RCC 7860 (cell line): ENCODE measurements at regions not wholly inside any gene's neighbourhood (a gene's known extent, or its start where the extent isn't known, plus 50 kb on each side); places are given as distances from the start of the nearest gene placed in this dataset.
"Not testable (repeated sequence)": the region's sequence is repeated elsewhere in the genome, so short reads cannot be mapped to it uniquely, and the experiment has no call there.

Experiments
- DNase-seq: peaks from one replicate; pipeline ENCODE4 v3.0.0-alpha.2; 2015; ENCODE audit warnings: low spot score
- FAIRE-seq: peaks from 2 replicates; lab custom pipeline; 2012; peaks lifted over from hg19 to GRCh38; lab: Jason Lieb, UNC

DNA sequence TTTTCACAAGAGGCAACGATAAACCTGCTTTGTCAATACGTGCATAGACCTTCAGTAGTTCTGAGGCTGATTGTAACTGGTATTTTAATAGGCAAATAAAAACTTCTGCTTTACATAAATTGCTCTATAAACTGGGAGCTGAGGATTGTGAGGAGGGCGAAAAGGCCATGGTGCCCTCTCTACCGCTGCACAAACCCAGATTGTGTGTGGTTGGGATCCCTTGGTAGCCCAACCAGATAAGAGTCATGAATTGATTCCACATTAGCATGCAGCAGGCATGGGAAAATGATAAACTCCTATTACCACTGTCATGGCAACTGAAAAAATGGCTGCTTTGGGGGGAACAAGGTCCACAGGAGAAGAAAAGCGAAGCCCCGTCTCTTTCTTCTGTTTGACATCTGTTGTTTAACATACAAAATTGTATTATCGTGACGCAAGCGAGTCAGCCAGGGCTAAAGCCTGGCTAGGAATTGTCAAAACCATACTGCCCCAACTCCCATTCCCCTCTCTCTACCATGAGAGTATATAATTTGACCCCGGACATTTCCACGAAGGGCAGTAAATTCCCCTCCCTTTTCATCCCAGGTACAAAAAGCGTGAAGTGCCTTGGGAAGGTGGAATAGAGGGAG, 157.8 kb upstream of the SALL4 start:
- no peak for FAIRE-seq
- DNase-seq = no peak

DNA sequence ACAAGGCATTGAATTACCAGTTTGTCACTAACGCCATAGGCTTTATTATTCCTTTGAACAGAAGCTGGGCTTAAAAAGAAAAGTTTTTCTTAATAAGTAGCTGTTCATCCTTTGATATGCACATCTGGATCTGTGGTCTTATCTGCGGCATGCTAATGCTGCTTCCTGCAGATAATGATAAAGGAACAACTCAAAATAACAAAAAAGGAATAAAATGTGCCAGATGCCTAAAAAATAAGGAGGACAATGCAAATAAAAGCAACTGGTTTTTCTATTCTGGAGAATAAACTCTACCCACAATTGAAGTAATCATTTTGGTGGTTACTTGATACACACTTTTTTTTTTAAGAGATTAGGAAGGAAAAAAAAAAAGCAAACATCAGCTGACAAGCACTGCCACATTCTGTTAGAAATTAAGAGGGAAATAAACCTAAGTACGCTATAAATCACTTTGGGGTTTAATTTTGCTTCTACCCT, 156.8 kb upstream of the SALL4 start:
- DNase-seq (no peak), FAIRE-seq (no peak)

DNA sequence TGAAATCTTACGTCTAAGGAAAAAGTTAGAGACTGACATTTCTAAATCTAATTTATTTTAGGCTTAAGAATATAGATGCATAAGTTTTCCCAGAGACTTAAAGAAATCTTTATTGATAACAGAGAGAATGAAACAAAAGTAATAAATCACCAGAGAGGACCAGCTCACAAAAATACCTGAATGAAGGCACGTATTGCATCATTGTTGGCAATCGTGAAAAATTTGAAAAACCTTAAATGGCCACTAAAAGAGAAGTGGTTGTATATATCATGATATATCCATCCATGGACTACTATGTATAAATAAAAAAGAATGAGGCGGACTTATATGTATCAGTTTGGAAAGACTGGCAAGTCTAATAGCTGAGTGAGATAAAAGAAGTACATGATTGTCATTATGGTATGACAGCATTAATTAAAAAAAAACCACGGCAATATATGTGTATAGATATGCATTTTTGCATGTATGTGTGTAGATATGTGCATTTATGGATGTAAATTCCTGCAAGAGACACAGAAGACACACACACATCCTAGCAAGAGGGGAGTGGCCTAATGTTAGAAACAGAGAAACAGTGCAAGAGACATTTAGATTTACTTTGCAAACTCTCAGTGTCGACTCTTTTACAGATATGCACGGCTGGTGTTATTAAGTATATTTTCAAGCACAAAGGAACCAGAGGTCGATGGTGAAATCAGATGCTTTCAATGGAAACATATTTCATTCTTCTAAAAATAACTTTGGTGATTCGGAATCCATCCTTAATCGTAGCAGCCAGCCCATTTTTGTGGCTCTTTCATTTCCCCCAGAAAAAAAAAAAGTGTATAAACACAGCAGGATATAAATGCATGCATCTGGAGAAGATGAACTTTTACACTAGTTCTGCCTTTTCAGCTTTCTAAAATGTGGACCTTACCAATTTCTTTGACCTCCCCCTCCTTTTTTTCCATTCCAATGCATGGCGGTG, 156.1 kb upstream of the SALL4 start:
- no peak for FAIRE-seq
- no peak for DNase-seq

DNA sequence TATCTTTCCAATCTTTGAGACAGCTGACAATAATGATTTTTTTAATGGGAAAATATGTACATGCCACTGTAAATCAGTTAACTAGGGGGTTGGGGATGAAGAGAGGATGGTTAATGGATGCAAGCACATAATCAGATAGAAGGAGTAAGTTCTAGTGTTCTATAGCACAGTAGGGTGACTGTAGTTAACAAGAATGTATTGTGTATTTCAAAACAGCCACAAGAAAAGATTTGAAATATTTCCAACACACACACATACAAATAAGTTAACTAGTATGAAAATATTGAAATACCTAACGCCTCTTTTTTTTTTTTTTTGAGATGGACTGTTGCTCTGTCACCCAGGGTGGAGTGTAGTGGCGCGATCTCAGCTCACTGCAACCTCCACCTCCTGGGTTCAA, 153.4 kb upstream of the SALL4 start:
- FAIRE-seq (no peak), DNase-seq (peak; percentile 20)

DNA sequence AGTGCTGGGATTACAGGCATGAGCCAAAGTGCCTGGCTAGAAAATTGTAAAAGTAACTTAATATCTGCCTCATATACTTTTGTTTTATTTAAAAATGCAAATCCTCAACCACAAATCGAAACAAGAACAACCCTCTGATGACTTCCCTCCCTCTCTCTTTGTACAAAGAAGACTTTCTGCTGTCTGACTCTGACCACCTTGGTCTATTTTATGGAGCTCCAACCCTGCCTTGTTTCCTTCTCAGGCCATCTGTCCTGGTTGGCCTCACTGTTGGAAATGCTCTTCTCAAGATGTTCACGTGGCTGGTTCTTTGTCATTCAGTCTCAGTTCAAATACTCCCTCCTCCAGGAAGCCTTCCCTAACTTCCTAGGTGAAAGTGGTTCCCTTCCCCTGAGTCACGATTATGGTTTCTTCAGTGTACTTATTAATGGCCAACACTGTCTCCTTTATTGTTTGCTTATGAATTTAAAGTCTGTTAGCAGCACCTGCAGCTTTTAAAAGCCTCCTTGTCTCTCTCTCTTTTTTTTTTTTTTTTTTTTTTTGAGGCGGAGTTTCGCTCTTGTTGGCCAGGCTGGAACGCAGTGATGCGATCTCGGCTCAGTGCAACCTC, 151.5 kb upstream of the SALL4 start:
- FAIRE-seq (no peak), DNase-seq (no peak)

DNA sequence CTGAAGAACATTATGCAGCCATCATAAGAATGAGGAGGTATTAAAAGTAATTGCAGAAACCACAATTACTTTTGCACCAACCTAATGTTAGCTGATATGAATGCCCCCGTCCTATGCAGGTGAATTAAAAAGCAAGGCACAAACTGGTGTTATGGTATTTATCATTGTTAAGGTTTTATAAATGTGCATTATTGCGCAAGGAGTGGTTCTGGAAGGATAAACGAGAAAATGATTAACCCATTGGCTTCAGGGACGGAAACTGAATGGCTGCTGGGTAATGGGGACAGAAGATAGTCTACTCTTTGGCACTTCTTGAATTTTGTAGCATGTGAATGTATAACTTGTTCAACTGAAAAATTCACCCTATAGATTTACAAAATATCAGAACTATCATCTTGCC, 148.6 kb upstream of the SALL4 start:
- FAIRE-seq = no peak
- DNase-seq = no peak

DNA sequence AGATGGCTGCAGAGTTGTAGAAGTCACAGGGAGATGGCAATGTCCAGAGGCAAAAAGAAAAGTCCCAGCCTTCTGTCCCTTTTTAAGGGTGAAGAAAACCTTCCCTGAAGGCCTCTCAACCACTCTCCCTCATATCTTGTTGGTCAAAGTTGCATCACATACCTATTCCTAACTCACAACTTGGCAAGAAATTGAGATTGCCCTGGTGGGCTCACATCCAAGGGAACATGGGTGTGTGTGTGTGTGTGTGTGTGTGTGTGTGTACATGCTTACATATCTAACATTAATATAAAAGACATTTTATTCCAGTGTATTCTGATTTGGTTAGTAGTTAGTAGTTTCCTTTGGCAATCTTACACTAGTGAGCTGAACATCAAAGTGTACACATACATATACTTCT, 144.3 kb upstream of the SALL4 start:
- no peak for FAIRE-seq
- no peak for DNase-seq

DNA sequence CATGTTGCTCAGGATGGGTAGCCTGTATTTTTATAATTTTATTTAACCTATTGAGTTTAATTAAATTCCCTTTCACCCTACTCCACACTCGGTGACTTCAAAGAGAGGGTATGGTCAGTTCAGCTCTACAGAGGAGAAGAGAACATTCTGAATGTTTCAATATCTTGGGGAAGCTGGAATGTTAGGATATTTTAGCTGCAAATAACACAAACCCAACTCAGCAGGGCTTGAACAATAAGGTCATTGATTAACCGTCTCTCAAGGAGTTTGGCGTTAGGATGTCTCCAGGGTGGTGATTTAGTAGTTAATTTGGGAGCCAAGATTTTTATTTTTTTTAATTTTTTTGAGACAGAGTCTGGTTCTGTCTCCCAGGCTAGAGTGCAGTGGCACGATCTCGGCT, 143.6 kb upstream of the SALL4 start:
- FAIRE-seq (no peak), DNase-seq (no peak)

DNA sequence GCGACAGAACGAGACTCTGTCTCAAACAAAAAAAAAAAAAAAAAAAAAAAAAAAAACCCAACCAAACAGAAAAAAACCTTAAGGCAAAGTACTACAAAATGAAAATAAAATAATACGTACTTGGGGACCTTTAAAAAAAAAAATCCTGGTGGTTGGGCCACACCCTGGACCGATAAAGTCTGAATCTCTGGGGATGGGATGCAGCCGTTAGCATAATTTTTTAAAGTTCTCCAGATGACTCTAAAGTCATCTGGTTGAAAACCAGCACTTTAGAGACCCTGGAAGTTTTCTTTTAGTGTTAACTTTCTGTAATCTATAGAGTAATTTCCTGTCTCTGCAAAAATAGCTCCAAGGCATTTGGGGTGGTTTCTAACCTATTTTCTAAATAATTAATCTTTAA, 142.9 kb upstream of the SALL4 start:
- no peak for DNase-seq
- no peak for FAIRE-seq

DNA sequence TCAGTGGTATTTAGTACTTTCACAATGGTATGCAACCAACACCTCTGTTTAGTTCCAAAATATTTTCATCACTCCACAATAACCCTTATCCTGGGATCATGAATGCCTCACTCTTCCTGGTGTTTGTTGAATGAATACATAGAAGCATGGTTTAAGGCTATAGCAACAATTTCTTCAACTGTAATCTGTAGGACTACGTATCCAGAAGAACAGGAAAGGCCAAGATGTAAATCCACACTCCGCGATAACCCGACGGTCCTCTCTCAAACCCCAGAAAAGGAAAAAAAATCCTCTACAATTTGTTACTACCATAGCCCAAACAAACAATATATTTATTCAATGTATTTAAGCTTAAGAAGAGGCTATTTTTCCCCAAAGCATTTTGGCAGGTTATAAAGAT, 141.4 kb upstream of the SALL4 start:
- FAIRE-seq = no peak
- DNase-seq = no peak

DNA sequence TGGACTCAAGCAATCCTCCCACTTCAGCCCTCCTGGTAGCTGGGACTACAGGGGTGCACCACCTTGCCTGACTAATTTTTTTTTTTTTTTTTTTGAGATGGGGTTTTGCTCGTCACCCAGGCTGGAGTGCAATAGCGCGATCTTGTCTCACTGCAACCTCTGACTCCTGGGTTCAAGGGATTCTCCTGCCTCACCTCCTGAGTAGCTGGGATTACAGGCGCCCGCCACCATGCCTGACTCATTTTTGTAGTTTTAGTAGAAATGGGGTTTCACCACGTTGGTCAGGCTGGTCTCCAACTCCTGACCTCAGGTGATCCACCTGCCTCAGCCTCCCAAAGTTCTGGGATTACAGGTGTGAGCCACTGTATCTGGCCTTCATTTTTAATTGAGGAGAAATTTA, 141.0 kb upstream of the SALL4 start:
- DNase-seq, FAIRE-seq: not testable (repeated sequence)

DNA sequence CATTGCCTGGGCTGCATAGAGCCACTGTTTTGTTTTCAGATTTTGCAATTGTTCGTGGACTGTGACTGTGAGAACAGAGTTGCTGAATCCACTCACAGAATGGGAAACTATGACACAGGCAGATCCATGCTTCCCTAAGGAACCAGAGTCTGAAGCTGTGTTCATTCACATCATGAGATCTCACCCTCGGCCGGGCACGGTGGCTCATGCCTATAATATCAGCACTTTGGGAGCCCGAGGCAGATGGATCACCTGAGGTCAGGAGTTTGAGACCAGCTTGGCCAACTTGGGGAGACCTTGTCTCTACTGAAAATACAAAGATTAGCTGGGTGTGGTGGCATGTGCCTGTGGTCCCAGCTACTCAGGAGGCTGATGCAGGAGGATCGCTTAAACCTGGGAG, 139.2 kb upstream of the SALL4 start:
- FAIRE-seq (no peak), DNase-seq (no peak)

DNA sequence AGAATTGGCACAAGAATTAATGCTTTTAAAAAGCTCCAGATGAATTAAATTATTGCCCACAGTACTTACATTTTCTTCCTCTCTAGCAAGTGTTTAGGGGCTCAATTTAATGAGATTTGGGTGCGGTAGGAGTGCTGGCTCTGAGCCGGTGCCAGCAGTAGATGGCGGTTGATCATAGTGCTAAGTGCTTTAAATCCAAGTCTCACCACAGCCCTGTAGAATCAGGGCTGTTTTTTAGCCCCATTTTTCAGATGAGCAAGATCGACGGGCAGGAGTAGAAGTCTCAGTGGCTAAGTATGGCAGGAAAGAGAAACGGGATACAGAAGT, 136.9 kb upstream of the SALL4 start:
- FAIRE-seq = no peak
- DNase-seq = no peak

DNA sequence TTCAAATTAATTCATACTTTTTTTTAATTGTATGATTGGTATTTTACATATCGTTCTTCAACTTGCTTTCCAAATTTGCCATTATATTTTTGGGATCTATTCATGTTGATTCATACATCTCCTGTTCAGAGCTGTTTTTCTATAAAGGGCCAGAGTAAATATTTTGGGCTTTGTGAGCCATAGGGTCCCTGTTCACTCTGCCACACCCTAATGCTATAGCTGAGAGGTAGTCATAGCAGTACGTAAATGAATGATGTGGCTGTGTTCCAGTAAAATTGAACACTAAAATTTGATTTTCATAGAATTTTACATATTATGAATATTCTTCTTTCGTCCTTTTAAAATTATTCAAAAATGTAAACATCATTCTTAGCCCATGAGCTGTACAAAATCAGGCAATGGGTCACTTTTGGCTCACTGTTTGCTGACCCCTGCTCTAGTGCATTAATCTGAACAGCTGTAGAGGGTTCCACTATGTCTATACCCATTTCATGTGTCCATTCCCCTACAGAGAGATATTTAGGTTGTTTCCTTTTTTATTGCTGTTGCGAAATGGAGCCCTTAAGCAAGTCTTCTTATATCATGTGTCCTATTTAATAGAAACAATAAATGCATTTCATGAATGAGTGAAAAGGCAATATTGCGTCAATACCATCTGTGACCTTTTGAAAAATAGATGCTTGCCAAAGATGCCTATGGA, 136.4 kb upstream of the SALL4 start:
- no peak for FAIRE-seq
- no peak for DNase-seq

DNA sequence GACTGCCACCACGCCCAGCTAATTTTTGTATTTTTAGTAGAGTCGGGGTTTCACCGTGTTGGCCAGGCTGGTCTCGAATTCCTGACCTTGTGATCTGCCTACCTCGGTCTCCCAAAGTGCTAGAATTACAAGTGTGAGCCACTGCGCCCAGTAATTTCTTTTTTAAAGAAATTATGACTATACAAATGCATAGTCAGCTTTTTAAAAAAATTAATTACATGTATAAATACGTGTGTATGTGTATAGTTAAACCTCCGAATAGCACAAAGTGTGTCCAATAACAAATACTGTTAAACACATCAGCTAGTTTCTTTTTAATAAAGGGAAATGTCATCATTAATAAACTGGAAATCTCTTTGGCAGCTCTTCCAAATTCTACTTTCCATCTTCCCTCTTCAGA, 135.5 kb upstream of the SALL4 start:
- no peak for DNase-seq
- no peak for FAIRE-seq

DNA sequence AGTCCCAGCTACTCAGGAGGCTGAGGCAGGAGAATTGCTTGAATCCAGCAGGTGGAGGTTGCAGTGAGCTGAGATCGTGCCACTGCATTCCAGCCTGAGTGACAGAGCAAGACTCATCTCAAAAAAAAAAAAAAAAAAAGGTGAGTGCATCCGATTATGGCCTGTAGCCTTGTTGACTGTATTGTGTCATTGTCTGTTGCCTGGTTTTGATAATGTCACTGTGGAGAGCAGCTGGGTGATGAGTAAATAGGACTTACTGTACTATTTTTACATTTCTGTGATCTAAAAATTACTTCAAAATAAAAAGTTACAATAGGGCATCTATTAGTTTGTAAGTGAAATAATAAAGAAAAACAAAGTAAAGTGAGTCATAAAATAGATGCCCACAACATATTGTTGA, 134.1 kb upstream of the SALL4 start:
- DNase-seq = no peak
- FAIRE-seq = no peak

DNA sequence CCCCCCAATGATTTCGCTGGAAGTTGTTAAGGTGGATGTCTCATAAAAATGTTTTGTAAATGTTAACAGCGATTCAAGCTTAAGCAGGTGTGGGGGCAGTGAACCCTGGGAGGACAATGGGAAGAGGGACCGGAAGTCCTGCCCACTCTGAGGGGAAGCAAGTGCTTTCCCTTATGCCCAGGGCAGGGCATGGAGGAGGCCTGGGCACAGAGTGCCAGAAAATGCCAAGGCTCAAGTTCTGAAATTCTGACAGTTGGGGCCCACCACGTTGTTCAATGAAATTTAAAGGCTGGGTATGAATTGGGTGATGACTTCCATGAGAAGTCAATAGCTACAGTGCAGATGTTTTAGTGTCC, 132.7 kb upstream of the SALL4 start:
- no peak for FAIRE-seq
- no peak for DNase-seq

DNA sequence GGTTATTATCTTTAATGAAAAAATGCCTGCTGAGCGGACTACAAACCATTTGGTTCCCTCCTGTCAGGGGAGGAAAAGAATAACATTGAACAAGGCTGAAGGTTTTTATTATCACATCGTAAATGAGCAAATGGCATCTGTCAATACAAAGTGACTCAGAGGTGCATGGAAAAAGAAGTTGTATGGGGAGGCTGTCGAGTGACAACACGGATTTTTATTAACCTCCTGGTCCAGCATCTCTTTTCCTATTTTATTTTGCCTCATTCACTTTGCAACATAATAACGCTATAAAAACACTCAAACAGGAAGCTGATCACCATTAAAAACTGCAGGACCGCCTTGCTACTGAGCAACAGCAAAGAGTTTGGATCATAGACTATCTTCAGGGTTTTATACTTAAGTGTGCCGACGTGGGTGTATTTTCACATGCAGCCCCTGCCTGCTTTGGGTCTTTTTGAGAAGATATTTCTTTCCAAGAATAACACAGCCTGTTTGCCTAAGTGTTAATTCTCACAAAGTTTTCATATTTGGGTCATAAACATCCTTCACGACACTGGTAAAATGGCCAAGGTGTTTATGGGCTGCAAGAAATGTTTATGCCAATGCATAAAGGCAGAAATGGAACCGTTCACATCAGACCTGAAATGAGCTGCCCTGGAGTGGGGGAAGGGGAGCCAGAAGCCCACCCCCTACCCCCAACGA, 132.1 kb upstream of the SALL4 start:
- FAIRE-seq (no peak), DNase-seq (no peak)

DNA sequence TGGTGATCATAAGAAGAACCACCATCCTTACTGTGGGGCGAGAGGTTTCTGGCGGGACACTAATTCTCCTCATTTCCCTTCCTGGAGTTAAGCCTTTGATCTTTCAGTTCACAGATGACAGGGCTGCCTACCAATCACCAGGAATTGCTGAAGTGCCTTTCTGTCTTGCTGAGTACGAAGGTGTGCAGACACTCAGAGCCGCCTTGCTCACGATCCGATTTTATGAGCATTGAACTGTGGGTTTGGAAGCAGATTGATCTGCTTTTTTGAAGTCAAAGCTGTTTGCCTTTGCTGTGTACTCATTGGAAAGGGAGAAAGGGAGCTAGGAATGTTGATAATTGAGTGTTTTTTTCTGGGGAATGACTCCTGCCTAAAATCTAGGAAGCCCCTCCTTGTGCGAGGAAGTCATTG, 129.1 kb upstream of the SALL4 start:
- FAIRE-seq (no peak), DNase-seq (no peak)

DNA sequence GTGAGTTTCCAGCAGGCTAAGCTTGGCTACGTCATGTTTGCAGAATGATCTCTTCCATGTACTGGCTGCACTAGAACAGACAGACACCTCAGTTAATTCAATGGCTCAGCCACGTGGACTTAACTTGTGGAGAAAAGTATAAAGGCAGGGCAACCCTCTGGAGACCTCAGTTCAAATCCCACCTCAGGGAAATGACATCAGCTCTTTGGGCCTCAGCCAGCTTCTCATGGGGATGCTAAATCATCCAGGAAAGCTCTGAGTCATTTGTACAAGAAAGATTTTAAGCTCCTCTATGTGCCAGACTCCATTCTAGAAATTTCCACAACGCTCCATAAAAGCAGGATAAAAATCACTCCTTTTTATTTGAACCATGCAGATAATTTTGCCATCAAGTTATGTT, 128.5 kb upstream of the SALL4 start:
- FAIRE-seq (peak; percentile 52), DNase-seq (peak; percentile 51)

DNA sequence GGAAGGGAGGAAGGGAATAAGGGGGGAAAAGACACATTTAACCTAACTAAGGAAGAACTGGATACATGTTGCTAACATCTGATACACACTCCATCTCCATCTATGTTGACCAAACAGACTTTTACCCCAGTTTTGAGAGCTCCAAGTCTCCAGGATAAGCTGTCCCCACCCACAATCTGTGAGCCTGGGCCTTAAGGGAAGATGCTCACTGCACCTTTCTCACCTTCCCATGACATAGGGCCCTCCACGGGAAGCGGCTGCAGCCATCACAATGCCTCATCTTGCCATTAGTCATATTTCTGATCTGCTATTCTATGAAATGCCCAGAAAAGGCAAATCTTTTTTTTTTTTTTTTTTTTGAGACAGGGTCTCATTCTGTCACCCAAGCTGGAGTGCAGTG, 126.6 kb upstream of the SALL4 start:
- FAIRE-seq (no peak), DNase-seq (no peak)
